HEK293T (cell line): ENCODE measurements at regions not wholly inside any gene's neighbourhood (a gene's known extent, or its start where the extent isn't known, plus 50 kb on each side); places are given as distances from the start of the nearest gene placed in this dataset.

Experiments
- CTBP1 ChIP-seq: fragments of 450-650 bp; IDR thresholded peaks from 2 replicates; pipeline ENCODE4 v1.6.1; 2016; ENCODE audit warnings: borderline replicate concordance
- ELF4 ChIP-seq: fragments of 450-650 bp; IDR thresholded peaks from 2 replicates; pipeline ENCODE4 v1.6.1; 2017; ENCODE audit warnings: antibody characterized with exemption
- FOXK2 ChIP-seq: fragments of 450-650 bp; IDR thresholded peaks from 2 replicates; pipeline ENCODE4 v1.6.1; 2016; ENCODE audit warnings: mild to moderate bottlenecking
- FOXM1 ChIP-seq: fragments of 450-650 bp; IDR thresholded peaks from 2 replicates; pipeline ENCODE4 v1.6.1; 2017; ENCODE audit warnings: mild to moderate bottlenecking, borderline replicate concordance
- L3MBTL2 ChIP-seq: fragments of 450-650 bp; conservative IDR thresholded peaks from 2 replicates; pipeline ENCODE4 v1.6.1; 2016; ENCODE audit warnings: mild to moderate bottlenecking
- LEF1 ChIP-seq: fragments of 450-650 bp; IDR thresholded peaks from 2 replicates; pipeline ENCODE4 v1.6.1; 2017; ENCODE audit warnings: mild to moderate bottlenecking, borderline replicate concordance
- SP1 ChIP-seq: fragments of 450-650 bp; IDR thresholded peaks from 2 replicates; pipeline ENCODE4 v1.6.1; 2017
- TARDBP ChIP-seq: fragments of 450-650 bp; IDR thresholded peaks from 2 replicates; pipeline ENCODE4 v1.6.1; 2016
- ZNF384 ChIP-seq: fragments of 450-650 bp; IDR thresholded peaks from 2 replicates; pipeline ENCODE4 v1.6.1; 2016
- TF ChIP-seq, protein P1 (sequence below): fragments of 450-650 bp; IDR thresholded peaks from 2 replicates; pipeline ENCODE4 v1.6.1; 2016

DNA sequence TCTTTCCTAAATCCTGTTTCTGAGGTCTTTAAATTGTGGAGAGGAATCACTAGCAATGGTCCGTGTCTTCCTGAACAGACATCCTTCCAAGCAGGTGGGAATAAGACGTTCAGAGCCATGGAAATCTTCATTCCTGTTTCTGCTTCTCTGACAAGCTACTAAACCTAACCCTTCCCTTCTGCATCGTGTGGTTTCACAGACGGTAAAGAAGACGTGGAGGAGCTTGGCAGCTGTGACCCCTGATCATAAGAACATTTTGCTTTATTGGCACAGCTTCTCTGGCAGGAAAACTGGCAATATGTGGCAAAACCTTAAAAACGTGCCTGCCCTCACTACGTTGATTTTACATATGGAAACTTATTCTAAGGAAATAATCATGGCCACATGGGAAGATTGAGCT lies 63.0 kb upstream of the LOXL4 start:
- TF ChIP-seq LEF1 (no peak), FOXK2 (no peak), ELF4 (no peak), SP1 (no peak), CTBP1 (no peak), FOXM1 (no peak), TARDBP (no peak), ZNF384 (no peak), L3MBTL2 (no peak)
- TF ChIP-seq, protein P1, sequence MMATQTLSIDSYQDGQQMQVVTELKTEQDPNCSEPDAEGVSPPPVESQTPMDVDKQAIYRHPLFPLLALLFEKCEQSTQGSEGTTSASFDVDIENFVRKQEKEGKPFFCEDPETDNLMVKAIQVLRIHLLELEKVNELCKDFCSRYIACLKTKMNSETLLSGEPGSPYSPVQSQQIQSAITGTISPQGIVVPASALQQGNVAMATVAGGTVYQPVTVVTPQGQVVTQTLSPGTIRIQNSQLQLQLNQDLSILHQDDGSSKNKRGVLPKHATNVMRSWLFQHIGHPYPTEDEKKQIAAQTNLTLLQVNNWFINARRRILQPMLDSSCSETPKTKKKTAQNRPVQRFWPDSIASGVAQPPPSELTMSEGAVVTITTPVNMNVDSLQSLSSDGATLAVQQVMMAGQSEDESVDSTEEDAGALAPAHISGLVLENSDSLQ = no peak
